ENCODE measurements at regions not wholly inside any gene's neighbourhood (a gene's known extent, or its start where the extent isn't known, plus 50 kb on each side); places are given as distances from the start of the nearest gene placed in this dataset.

- TF ChIP-seq ZNF512 (CRISPR knock-in tag; IDR thresholded peaks at IDR 0.05; ENCODE audit: borderline replicate concordance): no peak
Measured at GRCh38 chr20:48159145-48160008, 374.1 kb upstream of the SULF2 start (continued).

DNA sequence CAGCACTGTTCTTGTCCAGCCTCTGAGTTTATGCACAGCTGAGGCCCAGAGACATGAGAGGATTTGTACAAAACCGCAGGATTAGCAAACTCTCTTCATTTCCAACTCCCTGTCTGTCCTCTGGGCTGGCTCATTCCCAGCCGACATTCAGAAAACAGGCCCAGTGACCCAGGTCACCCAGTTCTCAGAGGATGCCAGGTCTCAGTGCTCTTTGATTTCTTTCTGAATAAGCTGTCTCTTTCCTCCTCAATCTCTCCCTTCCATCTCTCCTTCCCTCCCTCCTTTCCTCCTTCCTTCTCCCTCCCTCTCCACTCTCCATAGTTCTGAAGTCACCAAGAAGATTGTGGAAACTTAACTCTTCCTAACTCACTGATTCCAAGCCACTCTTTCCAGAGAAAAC is 372.7 kb upstream of the SULF2 start:
- ATAC-seq: no peak
- CTCF ChIA-PET: interaction anchor here (1.6 kb wide), 1 partner anchor 462 kb away, joined by 4 read pairs; no protein-coding TSS in a partner anchor

More for the DNA sequence above, 372.7 kb upstream of the SULF2 start:
- H3K4me1 Mint-ChIP-seq: 0 out of 2 replicates have a peak, but pooled peaks cover 3% of the 10 kb centered on the region
- no peaks in the 10 kb centered on the region; the same call in 1 of the 2 replicates for H3K27me3 Mint-ChIP-seq (ENCODE audit: low read depth)
- peaks cover 18% of the 10 kb centered on the region for H3K36me3 Mint-ChIP-seq
- peaks cover 27% of the 10 kb centered on the region for H3K9me3 Mint-ChIP-seq
- no peak overlapping the region for H3K4me3 Mint-ChIP-seq
- DNase-seq (ENCODE audit: low spot score): no peak
- POLR2A ChIA-PET: no interaction called here
- no peak overlapping the region for H3K27ac Mint-ChIP-seq
- no peak for TF ChIP-seq NR3C1 (CRISPR knock-in tag; conservative IDR thresholded peaks at IDR 0.05; ENCODE audit: low read depth)
- no peak for TF ChIP-seq ZNF138 (CRISPR knock-in tag; conservative IDR thresholded peaks at IDR 0.05)
- no peak for TF ChIP-seq ZNF425 (CRISPR knock-in tag; conservative IDR thresholded peaks at IDR 0.05)
- no peak for TF ChIP-seq KAT7 (CRISPR knock-in tag; IDR thresholded peaks at IDR 0.05; ENCODE audit: borderline replicate concordance)
- no peak for TF ChIP-seq TCF7 (CRISPR knock-in tag; IDR thresholded peaks at IDR 0.05; ENCODE audit: low read depth)
- no peak for TF ChIP-seq ZNF121 (CRISPR knock-in tag; IDR thresholded peaks at IDR 0.05)
- no peak for TF ChIP-seq TEAD4 (CRISPR knock-in tag; IDR thresholded peaks at IDR 0.05)
- TF ChIP-seq ESRRA (CRISPR knock-in tag; IDR thresholded peaks at IDR 0.05; ENCODE audit: borderline replicate concordance): no peak
- TF ChIP-seq MYBL2 (CRISPR knock-in tag; IDR thresholded peaks at IDR 0.05): no peak
- no peak for TF ChIP-seq ETV6 (CRISPR knock-in tag; IDR thresholded peaks at IDR 0.05)
- no peak for TF ChIP-seq SMAD3 (CRISPR knock-in tag; IDR thresholded peaks at IDR 0.05; ENCODE audit: borderline replicate concordance)
- TF ChIP-seq, protein P1, sequence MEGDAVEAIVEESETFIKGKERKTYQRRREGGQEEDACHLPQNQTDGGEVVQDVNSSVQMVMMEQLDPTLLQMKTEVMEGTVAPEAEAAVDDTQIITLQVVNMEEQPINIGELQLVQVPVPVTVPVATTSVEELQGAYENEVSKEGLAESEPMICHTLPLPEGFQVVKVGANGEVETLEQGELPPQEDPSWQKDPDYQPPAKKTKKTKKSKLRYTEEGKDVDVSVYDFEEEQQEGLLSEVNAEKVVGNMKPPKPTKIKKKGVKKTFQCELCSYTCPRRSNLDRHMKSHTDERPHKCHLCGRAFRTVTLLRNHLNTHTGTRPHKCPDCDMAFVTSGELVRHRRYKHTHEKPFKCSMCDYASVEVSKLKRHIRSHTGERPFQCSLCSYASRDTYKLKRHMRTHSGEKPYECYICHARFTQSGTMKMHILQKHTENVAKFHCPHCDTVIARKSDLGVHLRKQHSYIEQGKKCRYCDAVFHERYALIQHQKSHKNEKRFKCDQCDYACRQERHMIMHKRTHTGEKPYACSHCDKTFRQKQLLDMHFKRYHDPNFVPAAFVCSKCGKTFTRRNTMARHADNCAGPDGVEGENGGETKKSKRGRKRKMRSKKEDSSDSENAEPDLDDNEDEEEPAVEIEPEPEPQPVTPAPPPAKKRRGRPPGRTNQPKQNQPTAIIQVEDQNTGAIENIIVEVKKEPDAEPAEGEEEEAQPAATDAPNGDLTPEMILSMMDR (IDR thresholded peaks at IDR 0.05): no peak
- TF ChIP-seq NR2C2 (CRISPR knock-in tag; IDR thresholded peaks at IDR 0.05): no peak
- TF ChIP-seq, protein P2, sequence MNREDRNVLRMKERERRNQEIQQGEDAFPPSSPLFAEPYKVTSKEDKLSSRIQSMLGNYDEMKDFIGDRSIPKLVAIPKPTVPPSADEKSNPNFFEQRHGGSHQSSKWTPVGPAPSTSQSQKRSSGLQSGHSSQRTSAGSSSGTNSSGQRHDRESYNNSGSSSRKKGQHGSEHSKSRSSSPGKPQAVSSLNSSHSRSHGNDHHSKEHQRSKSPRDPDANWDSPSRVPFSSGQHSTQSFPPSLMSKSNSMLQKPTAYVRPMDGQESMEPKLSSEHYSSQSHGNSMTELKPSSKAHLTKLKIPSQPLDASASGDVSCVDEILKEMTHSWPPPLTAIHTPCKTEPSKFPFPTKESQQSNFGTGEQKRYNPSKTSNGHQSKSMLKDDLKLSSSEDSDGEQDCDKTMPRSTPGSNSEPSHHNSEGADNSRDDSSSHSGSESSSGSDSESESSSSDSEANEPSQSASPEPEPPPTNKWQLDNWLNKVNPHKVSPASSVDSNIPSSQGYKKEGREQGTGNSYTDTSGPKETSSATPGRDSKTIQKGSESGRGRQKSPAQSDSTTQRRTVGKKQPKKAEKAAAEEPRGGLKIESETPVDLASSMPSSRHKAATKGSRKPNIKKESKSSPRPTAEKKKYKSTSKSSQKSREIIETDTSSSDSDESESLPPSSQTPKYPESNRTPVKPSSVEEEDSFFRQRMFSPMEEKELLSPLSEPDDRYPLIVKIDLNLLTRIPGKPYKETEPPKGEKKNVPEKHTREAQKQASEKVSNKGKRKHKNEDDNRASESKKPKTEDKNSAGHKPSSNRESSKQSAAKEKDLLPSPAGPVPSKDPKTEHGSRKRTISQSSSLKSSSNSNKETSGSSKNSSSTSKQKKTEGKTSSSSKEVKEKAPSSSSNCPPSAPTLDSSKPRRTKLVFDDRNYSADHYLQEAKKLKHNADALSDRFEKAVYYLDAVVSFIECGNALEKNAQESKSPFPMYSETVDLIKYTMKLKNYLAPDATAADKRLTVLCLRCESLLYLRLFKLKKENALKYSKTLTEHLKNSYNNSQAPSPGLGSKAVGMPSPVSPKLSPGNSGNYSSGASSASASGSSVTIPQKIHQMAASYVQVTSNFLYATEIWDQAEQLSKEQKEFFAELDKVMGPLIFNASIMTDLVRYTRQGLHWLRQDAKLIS (CRISPR knock-in tag; IDR thresholded peaks at IDR 0.05; ENCODE audit: borderline replicate concordance): no peak
